ENCODE measurements at regions not wholly inside any gene's neighbourhood (a gene's known extent, or its start where the extent isn't known, plus 50 kb on each side); places are given as distances from the start of the nearest gene placed in this dataset.

- no peak for TF ChIP-seq EZH2phosphoT487 (IDR thresholded peaks at IDR 0.05; ENCODE audit: borderline replicate concordance, low read depth, low read length)
- TF ChIP-seq CTCF (conservative IDR thresholded peaks at IDR 0.05; ENCODE audit: low read length) = no peak
Observed at GRCh38 chr3:111319598-111319997, 222.4 kb upstream of the CD96 start.
